ENCODE measurements at regions not wholly inside any gene's neighbourhood (a gene's known extent, or its start where the extent isn't known, plus 50 kb on each side); places are given as distances from the start of the nearest gene placed in this dataset.

- TF ChIP-seq CTCF (IDR thresholded peaks at IDR 0.05) (no peak), POLR2AphosphoS5 (IDR thresholded peaks at IDR 0.05) (no peak)
Measured at GRCh38 chr10:23717913-23718312, 279.0 kb downstream of the OTUD1 start.
